ENCODE measurements at regions not wholly inside any gene's neighbourhood (a gene's known extent, or its start where the extent isn't known, plus 50 kb on each side); places are given as distances from the start of the nearest gene placed in this dataset.

GRCh38 chr4:56183344-56183959, 203.8 kb downstream of the AASDH start:
- Mint-ChIP-seq H3K36me3 (no peaks in the 10 kb centered on the region), H3K4me3 (no peak overlapping the region)

GRCh38 chr4:56182356-56182755, 204.9 kb downstream of the AASDH start:
- Mint-ChIP-seq H3K9me3 (peaks cover 2% of the 10 kb centered on the region), H3K4me1 (ENCODE audit: low read depth in 2 of 2) (peaks cover 5 to 8% of the 10 kb centered on the region in 2 donors), H3K27me3 (peaks cover 5 to 9% of the 10 kb centered on the region in 2 donors), H3K36me3 (peaks cover 2% of the 10 kb centered on the region), H3K27ac (no peak overlapping the region), H3K4me3 (no peak overlapping the region)
- ATAC-seq = no peak
- DNase-seq (ENCODE audit: low spot score) = no peak

More at GRCh38 chr4:56183344-56183959, 203.8 kb downstream of the AASDH start:
- peaks cover 5 to 8% of the 10 kb centered on the region in 2 donors for H3K4me1 Mint-ChIP-seq (ENCODE audit: low read depth in 2 of 2)
- DNase-seq (ENCODE audit: low spot score) (no peak), ATAC-seq (no peak)
- no peak overlapping the region for H3K27ac Mint-ChIP-seq
- H3K9me3 Mint-ChIP-seq = no peaks in the 10 kb centered on the region
- no peaks in the 10 kb centered on the region for H3K27me3 Mint-ChIP-seq

- ATAC-seq (peak in 1 of 2 donors; percentile 52), DNase-seq (ENCODE audit: low spot score) (no peak)
- no peak overlapping the region for H3K4me3 Mint-ChIP-seq
- peak overlapping the region in 1 of 2 donors; percentile 9 for H3K27ac Mint-ChIP-seq
- peaks cover 7% of the 10 kb centered on the region for H3K9me3 Mint-ChIP-seq
- peaks cover 8 to 16% of the 10 kb centered on the region in 2 donors for H3K27me3 Mint-ChIP-seq
- peaks cover 5 to 8% of the 10 kb centered on the region in 2 donors for H3K4me1 Mint-ChIP-seq (ENCODE audit: low read depth in 2 of 2)
- H3K36me3 Mint-ChIP-seq = peaks cover 10% of the 10 kb centered on the region
These were observed 205.9 kb downstream of the AASDH start for GRCh38 chr4:56181140-56181953.

GRCh38 chr4:56169061-56169460, 218.2 kb downstream of the AASDH start:
- DNase-seq (ENCODE audit: low spot score) (no peak), ATAC-seq (no peak)
- Mint-ChIP-seq H3K4me1 (ENCODE audit: low read depth in 2 of 2) (no peaks in the 10 kb centered on the region), H3K36me3 (no peaks in the 10 kb centered on the region), H3K9me3 (no peaks in the 10 kb centered on the region), H3K27ac (no peak overlapping the region), H3K27me3 (peaks cover 10 to 18% of the 10 kb centered on the region in 2 donors), H3K4me3 (no peak overlapping the region)

GRCh38 chr4:56164907-56165306, 216.2 kb downstream of the CEP135 start:
- no peak overlapping the region for H3K4me3 Mint-ChIP-seq

GRCh38 chr4:56160636-56161035, 211.9 kb downstream of the CEP135 start:
- Mint-ChIP-seq H3K27ac (no peak overlapping the region), H3K9me3 (no peaks in the 10 kb centered on the region)

More at GRCh38 chr4:56164907-56165306, 216.2 kb downstream of the CEP135 start:
- no peak for ATAC-seq
- H3K36me3 Mint-ChIP-seq = no peaks in the 10 kb centered on the region
- H3K9me3 Mint-ChIP-seq = no peaks in the 10 kb centered on the region
- H3K4me1 Mint-ChIP-seq (ENCODE audit: low read depth in 2 of 2) = no peaks in the 10 kb centered on the region
- peaks cover 2 to 13% of the 10 kb centered on the region in 2 donors for H3K27me3 Mint-ChIP-seq
- H3K27ac Mint-ChIP-seq = no peak overlapping the region
- no peak for DNase-seq (ENCODE audit: low spot score)

GRCh38 chr4:56158483-56158882, 209.7 kb downstream of the CEP135 start:
- no peaks in the 10 kb centered on the region for H3K9me3 Mint-ChIP-seq
- H3K27me3 Mint-ChIP-seq = peaks cover 3 to 6% of the 10 kb centered on the region in 2 donors
- ATAC-seq (no peak), DNase-seq (ENCODE audit: low spot score) (no peak)
- H3K27ac Mint-ChIP-seq = no peak overlapping the region
- no peaks in the 10 kb centered on the region for H3K4me1 Mint-ChIP-seq (ENCODE audit: low read depth in 2 of 2)
- no peaks in the 10 kb centered on the region for H3K36me3 Mint-ChIP-seq
- no peak overlapping the region for H3K4me3 Mint-ChIP-seq

More at GRCh38 chr4:56160636-56161035, 211.9 kb downstream of the CEP135 start:
- no peaks in the 10 kb centered on the region for H3K27me3 Mint-ChIP-seq
- H3K4me1 Mint-ChIP-seq (ENCODE audit: low read depth in 2 of 2) = no peaks in the 10 kb centered on the region
- H3K4me3 Mint-ChIP-seq = no peak overlapping the region
- DNase-seq (ENCODE audit: low spot score) (no peak), ATAC-seq (no peak)
- no peaks in the 10 kb centered on the region for H3K36me3 Mint-ChIP-seq

GRCh38 chr4:56156141-56156540, 207.4 kb downstream of the CEP135 start:
- no peak overlapping the region for H3K27ac Mint-ChIP-seq
- ATAC-seq (no peak), DNase-seq (ENCODE audit: low spot score) (no peak)
- no peaks in the 10 kb centered on the region for H3K36me3 Mint-ChIP-seq
- no peak overlapping the region for H3K4me3 Mint-ChIP-seq
- H3K4me1 Mint-ChIP-seq (ENCODE audit: low read depth in 2 of 2) = no peaks in the 10 kb centered on the region
- peaks cover 3 to 9% of the 10 kb centered on the region in 2 donors for H3K27me3 Mint-ChIP-seq
- H3K9me3 Mint-ChIP-seq = no peaks in the 10 kb centered on the region

- no peaks in the 10 kb centered on the region for H3K9me3 Mint-ChIP-seq
- H3K36me3 Mint-ChIP-seq = no peaks in the 10 kb centered on the region
- no peak overlapping the region for H3K27ac Mint-ChIP-seq
- H3K4me3 Mint-ChIP-seq = no peak overlapping the region
- H3K27me3 Mint-ChIP-seq = peaks cover 3 to 9% of the 10 kb centered on the region in 2 donors
- ATAC-seq (no peak), DNase-seq (ENCODE audit: low spot score) (no peak)
- no peaks in the 10 kb centered on the region for H3K4me1 Mint-ChIP-seq (ENCODE audit: low read depth in 2 of 2)
These were observed 206.7 kb downstream of the CEP135 start for GRCh38 chr4:56155432-56155831.

GRCh38 chr4:56149591-56149990, 200.8 kb downstream of the CEP135 start:
- no peak overlapping the region for H3K4me3 Mint-ChIP-seq
- peaks cover 3 to 16% of the 10 kb centered on the region in 2 donors for H3K27me3 Mint-ChIP-seq
- H3K4me1 Mint-ChIP-seq (ENCODE audit: low read depth in 2 of 2) = no peaks in the 10 kb centered on the region
- no peaks in the 10 kb centered on the region for H3K36me3 Mint-ChIP-seq
- H3K9me3 Mint-ChIP-seq = no peaks in the 10 kb centered on the region
- DNase-seq (ENCODE audit: low spot score) = no peak
- no peak for ATAC-seq
- H3K27ac Mint-ChIP-seq = no peak overlapping the region

GRCh38 chr4:56148428-56148827, 199.7 kb downstream of the CEP135 start:
- DNase-seq (ENCODE audit: low spot score) = no peak
- Mint-ChIP-seq H3K4me1 (ENCODE audit: low read depth in 2 of 2) (no peaks in the 10 kb centered on the region), H3K36me3 (no peaks in the 10 kb centered on the region), H3K9me3 (no peaks in the 10 kb centered on the region), H3K27me3 (peaks cover 6 to 19% of the 10 kb centered on the region in 2 donors), H3K4me3 (no peak overlapping the region), H3K27ac (no peak overlapping the region)
- ATAC-seq = no peak

- DNase-seq (ENCODE audit: low spot score) (no peak), ATAC-seq (no peak)
- H3K27me3 Mint-ChIP-seq = peaks cover 6 to 17% of the 10 kb centered on the region in 2 donors
- H3K27ac Mint-ChIP-seq = no peak overlapping the region
- no peaks in the 10 kb centered on the region for H3K36me3 Mint-ChIP-seq
- H3K9me3 Mint-ChIP-seq = no peaks in the 10 kb centered on the region
- no peaks in the 10 kb centered on the region for H3K4me1 Mint-ChIP-seq (ENCODE audit: low read depth in 2 of 2)
- H3K4me3 Mint-ChIP-seq = no peak overlapping the region
These were observed 198.6 kb downstream of the CEP135 start for GRCh38 chr4:56147371-56147770.

GRCh38 chr4:56146956-56147355, 198.2 kb downstream of the CEP135 start:
- ATAC-seq = no peak
- Mint-ChIP-seq H3K27ac (no peak overlapping the region), H3K27me3 (peaks cover 6 to 17% of the 10 kb centered on the region in 2 donors), H3K4me3 (no peak overlapping the region), H3K4me1 (ENCODE audit: low read depth in 2 of 2) (no peaks in the 10 kb centered on the region), H3K36me3 (no peaks in the 10 kb centered on the region), H3K9me3 (no peaks in the 10 kb centered on the region)
- no peak for DNase-seq (ENCODE audit: low spot score)

- H3K9me3 Mint-ChIP-seq = no peaks in the 10 kb centered on the region
- H3K4me1 Mint-ChIP-seq (ENCODE audit: low read depth in 2 of 2) = no peaks in the 10 kb centered on the region
- no peaks in the 10 kb centered on the region for H3K36me3 Mint-ChIP-seq
- peaks cover 11% of the 10 kb centered on the region in 2 donors for H3K27me3 Mint-ChIP-seq
- no peak for ATAC-seq
- H3K27ac Mint-ChIP-seq = no peak overlapping the region
- no peak overlapping the region for H3K4me3 Mint-ChIP-seq
- no peak for DNase-seq (ENCODE audit: low spot score)
These were observed 193.3 kb downstream of the CEP135 start for GRCh38 chr4:56142088-56142487.

Data from natural killer cell treated with Interleukin-12 subunit alpha and Interleukin-12 subunit beta and Interleukin-15 and Interleukin-18, amount 100 ng/mL, for 72 hours (primary cell).